ENCODE measurements at regions not wholly inside any gene's neighbourhood (a gene's known extent, or its start where the extent isn't known, plus 50 kb on each side); places are given as distances from the start of the nearest gene placed in this dataset.

GRCh38 chr15:94769089-94769488 lies 537.7 kb downstream of the MCTP2 start:
- no peak overlapping the region for H3K4me3 ChIP-seq (ENCODE audit: low read length)
- H3K9me3 ChIP-seq (ENCODE audit: control insufficient read depth, low read length), result no peaks in the 10 kb centered on the region
- H3K36me3 ChIP-seq (ENCODE audit: control insufficient read depth, insufficient read depth, low read length, severe bottlenecking), result no peaks in the 10 kb centered on the region
- no peak for DNase-seq (ENCODE audit: low read depth)
- no peak overlapping the region for H3K9ac ChIP-seq (ENCODE audit: low read length)
- no peaks in the 10 kb centered on the region for H3K4me1 ChIP-seq (ENCODE audit: control insufficient read depth, insufficient read depth, low read length)
- no peaks in the 10 kb centered on the region for H3K27me3 ChIP-seq (replicated peaks; ENCODE audit: control insufficient read depth, insufficient read depth, low read length)

GRCh38 chr15:94770199-94770598 lies 538.8 kb downstream of the MCTP2 start:
- Histone ChIP-seq H3K4me3 (ENCODE audit: low read length) (no peak overlapping the region), H3K9ac (ENCODE audit: low read length) (no peak overlapping the region)

GRCh38 chr15:94777037-94777436 lies 545.7 kb downstream of the MCTP2 start:
- no peak overlapping the region for H3K9ac ChIP-seq (ENCODE audit: low read length)
- H3K36me3 ChIP-seq (ENCODE audit: control insufficient read depth, insufficient read depth, low read length, severe bottlenecking), result no peaks in the 10 kb centered on the region
- H3K4me3 ChIP-seq (ENCODE audit: low read length), result no peak overlapping the region
- no peak for DNase-seq (ENCODE audit: low read depth)
- no peaks in the 10 kb centered on the region for H3K9me3 ChIP-seq (ENCODE audit: control insufficient read depth, low read length)
- H3K27me3 ChIP-seq (replicated peaks; ENCODE audit: control insufficient read depth, insufficient read depth, low read length), result no peaks in the 10 kb centered on the region
- H3K4me1 ChIP-seq (ENCODE audit: control insufficient read depth, insufficient read depth, low read length), result no peaks in the 10 kb centered on the region

More at GRCh38 chr15:94770199-94770598, 538.8 kb downstream of the MCTP2 start:
- H3K9me3 ChIP-seq (ENCODE audit: control insufficient read depth, low read length), result no peaks in the 10 kb centered on the region
- no peaks in the 10 kb centered on the region for H3K27me3 ChIP-seq (replicated peaks; ENCODE audit: control insufficient read depth, insufficient read depth, low read length)
- DNase-seq (ENCODE audit: low read depth), result no peak
- no peaks in the 10 kb centered on the region for H3K36me3 ChIP-seq (ENCODE audit: control insufficient read depth, insufficient read depth, low read length, severe bottlenecking)
- H3K4me1 ChIP-seq (ENCODE audit: control insufficient read depth, insufficient read depth, low read length), result no peaks in the 10 kb centered on the region

GRCh38 chr15:94778840-94779239 lies 547.5 kb downstream of the MCTP2 start:
- no peak overlapping the region for H3K4me3 ChIP-seq (ENCODE audit: low read length)
- H3K27me3 ChIP-seq (replicated peaks; ENCODE audit: control insufficient read depth, insufficient read depth, low read length), result no peaks in the 10 kb centered on the region
- no peak overlapping the region for H3K9ac ChIP-seq (ENCODE audit: low read length)
- H3K4me1 ChIP-seq (ENCODE audit: control insufficient read depth, insufficient read depth, low read length), result no peaks in the 10 kb centered on the region
- no peaks in the 10 kb centered on the region for H3K36me3 ChIP-seq (ENCODE audit: control insufficient read depth, insufficient read depth, low read length, severe bottlenecking)
- H3K9me3 ChIP-seq (ENCODE audit: control insufficient read depth, low read length), result no peaks in the 10 kb centered on the region
- DNase-seq (ENCODE audit: low read depth), result no peak

- DNase-seq (ENCODE audit: low read depth), result no peak
- Histone ChIP-seq H3K36me3 (ENCODE audit: control insufficient read depth, insufficient read depth, low read length, severe bottlenecking) (no peaks in the 10 kb centered on the region), H3K4me1 (ENCODE audit: control insufficient read depth, insufficient read depth, low read length) (no peaks in the 10 kb centered on the region), H3K9me3 (ENCODE audit: control insufficient read depth, low read length) (no peaks in the 10 kb centered on the region), H3K27me3 (replicated peaks; ENCODE audit: control insufficient read depth, insufficient read depth, low read length) (no peaks in the 10 kb centered on the region), H3K9ac (ENCODE audit: low read length) (no peak overlapping the region), H3K4me3 (ENCODE audit: low read length) (no peak overlapping the region)
These were observed 548.8 kb downstream of the MCTP2 start for GRCh38 chr15:94780166-94780565.

- no peaks in the 10 kb centered on the region for H3K27me3 ChIP-seq (replicated peaks; ENCODE audit: control insufficient read depth, insufficient read depth, low read length)
- DNase-seq (ENCODE audit: low read depth), result no peak
- no peak overlapping the region for H3K4me3 ChIP-seq (ENCODE audit: low read length)
- no peaks in the 10 kb centered on the region for H3K4me1 ChIP-seq (ENCODE audit: control insufficient read depth, insufficient read depth, low read length)
- no peaks in the 10 kb centered on the region for H3K36me3 ChIP-seq (ENCODE audit: control insufficient read depth, insufficient read depth, low read length, severe bottlenecking)
- no peaks in the 10 kb centered on the region for H3K9me3 ChIP-seq (ENCODE audit: control insufficient read depth, low read length)
- H3K9ac ChIP-seq (ENCODE audit: low read length), result no peak overlapping the region
These were observed 553.7 kb downstream of the MCTP2 start for GRCh38 chr15:94785091-94785490.

GRCh38 chr15:94791008-94791407 lies 559.6 kb downstream of the MCTP2 start:
- Histone ChIP-seq H3K9ac (ENCODE audit: low read length) (no peak overlapping the region), H3K4me1 (ENCODE audit: control insufficient read depth, insufficient read depth, low read length) (no peaks in the 10 kb centered on the region), H3K27me3 (replicated peaks; ENCODE audit: control insufficient read depth, insufficient read depth, low read length) (no peaks in the 10 kb centered on the region), H3K9me3 (ENCODE audit: control insufficient read depth, low read length) (no peaks in the 10 kb centered on the region), H3K4me3 (ENCODE audit: low read length) (no peak overlapping the region), H3K36me3 (ENCODE audit: control insufficient read depth, insufficient read depth, low read length, severe bottlenecking) (no peaks in the 10 kb centered on the region)
- DNase-seq (ENCODE audit: low read depth), result no peak

- DNase-seq (ENCODE audit: low read depth), result no peak
These were observed 560.1 kb downstream of the MCTP2 start for GRCh38 chr15:94791510-94791909.

GRCh38 chr15:94792196-94792595 lies 560.8 kb downstream of the MCTP2 start:
- Histone ChIP-seq H3K27me3 (replicated peaks; ENCODE audit: control insufficient read depth, insufficient read depth, low read length) (no peaks in the 10 kb centered on the region), H3K4me3 (ENCODE audit: low read length) (no peak overlapping the region), H3K9me3 (ENCODE audit: control insufficient read depth, low read length) (no peaks in the 10 kb centered on the region), H3K4me1 (ENCODE audit: control insufficient read depth, insufficient read depth, low read length) (no peaks in the 10 kb centered on the region), H3K36me3 (ENCODE audit: control insufficient read depth, insufficient read depth, low read length, severe bottlenecking) (no peaks in the 10 kb centered on the region), H3K9ac (ENCODE audit: low read length) (no peak overlapping the region)
- no peak for DNase-seq (ENCODE audit: low read depth)

More at GRCh38 chr15:94791510-94791909, 560.1 kb downstream of the MCTP2 start:
- no peaks in the 10 kb centered on the region for H3K9me3 ChIP-seq (ENCODE audit: control insufficient read depth, low read length)
- no peak overlapping the region for H3K4me3 ChIP-seq (ENCODE audit: low read length)
- H3K27me3 ChIP-seq (replicated peaks; ENCODE audit: control insufficient read depth, insufficient read depth, low read length), result no peaks in the 10 kb centered on the region
- H3K36me3 ChIP-seq (ENCODE audit: control insufficient read depth, insufficient read depth, low read length, severe bottlenecking), result no peaks in the 10 kb centered on the region
- H3K9ac ChIP-seq (ENCODE audit: low read length), result no peak overlapping the region
- no peaks in the 10 kb centered on the region for H3K4me1 ChIP-seq (ENCODE audit: control insufficient read depth, insufficient read depth, low read length)

GRCh38 chr15:94793207-94793606 lies 561.8 kb downstream of the MCTP2 start:
- Histone ChIP-seq H3K9me3 (ENCODE audit: control insufficient read depth, low read length) (peaks cover 6% of the 10 kb centered on the region), H3K27me3 (replicated peaks; ENCODE audit: control insufficient read depth, insufficient read depth, low read length) (no peaks in the 10 kb centered on the region), H3K36me3 (ENCODE audit: control insufficient read depth, insufficient read depth, low read length, severe bottlenecking) (no peaks in the 10 kb centered on the region), H3K9ac (ENCODE audit: low read length) (no peak overlapping the region), H3K4me1 (ENCODE audit: control insufficient read depth, insufficient read depth, low read length) (no peaks in the 10 kb centered on the region), H3K4me3 (ENCODE audit: low read length) (no peak overlapping the region)
- no peak for DNase-seq (ENCODE audit: low read depth)

GRCh38 chr15:94793641-94794040 lies 562.3 kb downstream of the MCTP2 start:
- Histone ChIP-seq H3K9ac (ENCODE audit: low read length) (no peak overlapping the region), H3K4me3 (ENCODE audit: low read length) (no peak overlapping the region), H3K9me3 (ENCODE audit: control insufficient read depth, low read length) (peaks cover 6% of the 10 kb centered on the region), H3K36me3 (ENCODE audit: control insufficient read depth, insufficient read depth, low read length, severe bottlenecking) (no peaks in the 10 kb centered on the region), H3K4me1 (ENCODE audit: control insufficient read depth, insufficient read depth, low read length) (no peaks in the 10 kb centered on the region), H3K27me3 (replicated peaks; ENCODE audit: control insufficient read depth, insufficient read depth, low read length) (no peaks in the 10 kb centered on the region)
- no peak for DNase-seq (ENCODE audit: low read depth)

- H3K4me3 ChIP-seq (ENCODE audit: low read length), result no peak overlapping the region
- no peak overlapping the region for H3K9ac ChIP-seq (ENCODE audit: low read length)
- H3K4me1 ChIP-seq (ENCODE audit: control insufficient read depth, insufficient read depth, low read length), result no peaks in the 10 kb centered on the region
- no peak for DNase-seq (ENCODE audit: low read depth)
- H3K36me3 ChIP-seq (ENCODE audit: control insufficient read depth, insufficient read depth, low read length, severe bottlenecking), result no peaks in the 10 kb centered on the region
- H3K27me3 ChIP-seq (replicated peaks; ENCODE audit: control insufficient read depth, insufficient read depth, low read length), result no peaks in the 10 kb centered on the region
- peaks cover 8% of the 10 kb centered on the region for H3K9me3 ChIP-seq (ENCODE audit: control insufficient read depth, low read length)
These were observed 573.3 kb downstream of the MCTP2 start for GRCh38 chr15:94804613-94805012.

All from adipocyte (in vitro differentiated cells).